ENCODE measurements at regions not wholly inside any gene's neighbourhood (a gene's known extent, or its start where the extent isn't known, plus 50 kb on each side); places are given as distances from the start of the nearest gene placed in this dataset.
"Not testable (repeated sequence)": the region's sequence is repeated elsewhere in the genome, so short reads cannot be mapped to it uniquely, and the experiment has no call there.

GRCh38 chr2:190742431-190742830, 93.5 kb downstream of the NAB1 start:
- DNase-seq (ENCODE audit: low spot score): no peak

- DNase-seq (ENCODE audit: low spot score): no peak
These were observed 95.2 kb downstream of the NAB1 start for GRCh38 chr2:190744041-190744440.

DNA sequence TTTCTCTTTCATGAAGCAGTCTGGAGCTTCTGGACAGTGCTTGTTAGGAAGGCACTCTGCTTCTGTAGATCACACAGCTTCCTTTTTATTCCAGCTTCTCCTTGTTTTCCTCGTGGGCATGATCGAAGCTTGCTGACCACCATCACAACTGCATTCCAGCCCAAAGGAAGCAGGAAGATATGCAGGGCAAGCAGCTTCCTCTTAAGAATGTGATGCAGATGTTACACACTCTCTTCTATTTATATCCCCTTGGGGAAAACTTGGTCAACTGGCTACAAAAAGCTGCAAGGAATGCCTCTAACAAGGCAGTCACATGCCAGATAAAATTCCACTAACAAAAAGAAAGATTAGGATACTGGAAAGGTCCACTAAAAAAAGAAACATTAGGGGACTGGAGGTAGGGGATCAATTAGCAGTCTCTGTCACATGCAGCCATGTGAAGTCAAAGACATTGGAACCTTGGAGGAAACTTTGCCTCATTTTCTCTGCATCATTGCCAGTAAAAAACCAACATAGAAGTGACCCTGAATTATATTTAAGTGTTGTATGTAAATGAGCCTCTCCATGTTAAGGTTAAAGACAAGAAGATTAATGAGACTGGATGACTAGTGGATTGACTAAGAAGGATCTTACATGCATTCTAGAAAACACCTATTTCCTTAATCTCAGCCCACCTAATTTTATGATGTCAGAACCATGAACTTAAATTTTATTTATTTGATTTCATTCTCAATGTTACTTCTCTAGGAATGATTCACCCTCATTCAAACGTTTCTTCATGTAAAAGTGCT, 98.3 kb downstream of the NAB1 start:
- no peak for DNase-seq (ENCODE audit: low spot score)

GRCh38 chr2:190748966-190749365, 100.1 kb downstream of the NAB1 start:
- no peak for DNase-seq (ENCODE audit: low spot score)

GRCh38 chr2:190755772-190756415, 107.0 kb downstream of the NAB1 start:
- DNase-seq (ENCODE audit: low spot score): no peak

- DNase-seq (ENCODE audit: low spot score): peak; percentile 84
These were observed 110.9 kb downstream of the NAB1 start for GRCh38 chr2:190759749-190760213.

DNA sequence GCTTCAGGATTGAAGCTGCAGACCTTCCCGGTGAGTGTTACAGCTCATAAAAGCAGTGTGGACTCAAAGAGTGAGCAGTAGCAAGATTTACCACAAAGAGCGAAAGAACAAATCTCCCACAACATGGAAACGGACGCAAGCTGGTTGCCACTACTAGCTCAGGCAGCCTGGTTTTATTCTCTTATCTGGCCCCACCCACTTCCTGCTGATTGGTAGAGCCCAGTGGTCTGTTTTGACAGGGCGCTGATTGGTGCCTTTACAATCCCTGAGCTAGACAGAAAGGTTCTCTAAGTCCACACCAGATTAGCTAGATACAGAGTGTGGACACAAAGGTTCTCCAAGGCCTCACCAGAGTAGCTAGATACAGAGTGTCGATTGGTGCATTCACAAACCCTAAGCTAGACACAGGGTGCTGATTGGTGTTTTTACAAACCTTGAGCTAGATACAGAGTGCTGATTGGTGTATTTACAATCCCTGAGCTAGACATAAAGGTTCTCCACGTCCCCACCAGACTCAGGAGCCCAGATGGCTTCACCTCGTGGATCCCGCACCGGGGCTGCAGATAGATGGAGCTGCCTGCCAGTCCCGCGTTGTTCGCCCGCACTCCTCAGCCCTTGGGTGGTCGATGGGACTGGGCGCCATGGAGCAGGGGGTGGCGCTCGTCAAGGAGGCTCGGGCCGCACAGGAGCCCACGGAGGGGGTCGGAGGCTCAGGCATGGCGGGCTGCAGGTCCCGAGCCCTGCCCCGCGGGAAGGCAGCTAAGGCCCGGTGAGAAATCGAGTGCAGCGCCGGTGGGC, 111.7 kb downstream of the NAB1 start:
- not testable (repeated sequence) for DNase-seq (ENCODE audit: low spot score)

DNA sequence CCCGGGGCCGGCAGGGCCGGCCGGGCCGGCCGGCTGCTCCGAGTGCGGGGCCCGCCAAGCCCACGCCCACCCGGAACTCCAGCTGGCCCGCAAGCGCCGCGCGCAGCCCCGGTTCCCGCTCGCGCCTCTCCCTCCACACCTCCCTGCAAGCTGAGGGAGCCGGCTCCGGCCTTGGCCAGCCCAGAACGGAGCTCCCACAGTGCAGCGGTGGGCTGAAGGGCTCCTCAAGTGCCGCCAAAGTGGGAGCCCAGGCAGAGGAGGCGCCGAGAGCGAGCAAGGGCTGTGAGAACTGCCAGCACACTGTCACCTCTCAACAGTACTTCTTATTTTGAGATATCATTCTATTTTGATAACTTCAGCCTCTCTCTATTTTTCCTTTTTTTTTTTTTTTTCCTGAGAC, 112.3 kb downstream of the NAB1 start:
- DNase-seq (ENCODE audit: low spot score): not testable (repeated sequence)

DNA sequence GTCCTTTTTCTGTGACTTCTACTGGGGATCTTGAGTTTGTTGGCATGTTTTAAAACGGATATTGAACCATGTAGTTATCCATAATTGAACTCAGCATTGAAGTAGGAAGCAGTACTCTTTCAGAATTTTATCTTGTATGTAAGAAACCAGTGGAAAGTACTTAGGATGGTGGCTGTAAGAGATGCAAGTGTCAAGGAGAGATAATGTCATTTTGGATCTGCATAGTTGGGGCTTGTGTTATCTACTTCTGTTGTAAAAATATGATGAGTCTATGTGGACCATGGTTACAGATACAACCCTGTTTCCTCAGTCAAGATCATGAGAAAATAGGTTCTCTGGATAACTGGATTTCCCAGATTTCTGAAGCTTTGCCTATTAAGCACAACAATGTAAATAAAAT, 113.7 kb downstream of the NAB1 start:
- DNase-seq (ENCODE audit: low spot score): no peak

DNA sequence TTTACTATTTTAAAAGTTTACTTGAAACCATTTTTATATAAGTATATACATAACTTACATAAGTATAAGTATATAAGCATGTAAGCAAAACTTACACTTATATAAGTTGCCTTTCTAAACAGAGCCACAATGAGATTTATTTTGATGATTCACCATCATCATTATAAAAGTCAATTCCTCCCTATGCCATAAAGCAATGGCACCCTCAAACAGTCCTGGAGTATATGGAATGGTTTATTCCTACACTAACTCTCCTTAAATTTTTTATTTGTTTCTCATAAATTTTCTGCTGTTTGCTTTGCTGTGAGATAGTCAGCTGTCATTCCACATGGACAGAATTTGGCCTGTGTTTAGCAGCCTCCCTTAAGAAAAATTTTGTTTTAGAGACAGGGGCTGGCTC, 114.2 kb downstream of the NAB1 start:
- DNase-seq (ENCODE audit: low spot score): no peak

DNA sequence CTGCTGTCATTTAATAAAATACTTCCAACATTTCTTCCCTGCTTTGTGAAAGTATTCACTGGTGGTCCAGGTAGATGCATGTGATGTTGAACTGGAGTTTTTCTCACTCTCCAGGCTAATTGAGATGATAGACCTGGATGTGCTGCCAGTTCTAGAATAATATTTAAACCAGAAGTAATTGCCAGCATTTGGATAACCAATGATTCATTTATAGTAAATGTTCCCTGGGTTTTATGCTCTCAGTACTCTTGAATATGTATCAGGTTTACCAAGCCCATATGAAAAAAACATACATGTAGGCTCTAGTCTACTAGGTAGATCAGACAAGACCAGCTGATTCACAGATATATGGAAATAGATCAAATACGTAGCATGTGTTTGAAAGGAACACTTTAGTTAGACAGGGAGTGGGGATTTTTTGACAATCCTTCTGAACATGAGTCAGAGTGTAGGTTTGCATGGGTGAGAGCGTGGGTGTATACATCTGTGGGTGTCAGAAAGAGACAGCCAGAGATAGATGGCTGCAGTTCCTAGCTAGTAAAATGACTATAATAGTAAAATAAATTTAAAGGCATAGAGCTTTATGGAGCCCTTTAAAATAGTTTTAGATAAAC, 115.1 kb downstream of the NAB1 start:
- DNase-seq (ENCODE audit: low spot score): no peak

DNA sequence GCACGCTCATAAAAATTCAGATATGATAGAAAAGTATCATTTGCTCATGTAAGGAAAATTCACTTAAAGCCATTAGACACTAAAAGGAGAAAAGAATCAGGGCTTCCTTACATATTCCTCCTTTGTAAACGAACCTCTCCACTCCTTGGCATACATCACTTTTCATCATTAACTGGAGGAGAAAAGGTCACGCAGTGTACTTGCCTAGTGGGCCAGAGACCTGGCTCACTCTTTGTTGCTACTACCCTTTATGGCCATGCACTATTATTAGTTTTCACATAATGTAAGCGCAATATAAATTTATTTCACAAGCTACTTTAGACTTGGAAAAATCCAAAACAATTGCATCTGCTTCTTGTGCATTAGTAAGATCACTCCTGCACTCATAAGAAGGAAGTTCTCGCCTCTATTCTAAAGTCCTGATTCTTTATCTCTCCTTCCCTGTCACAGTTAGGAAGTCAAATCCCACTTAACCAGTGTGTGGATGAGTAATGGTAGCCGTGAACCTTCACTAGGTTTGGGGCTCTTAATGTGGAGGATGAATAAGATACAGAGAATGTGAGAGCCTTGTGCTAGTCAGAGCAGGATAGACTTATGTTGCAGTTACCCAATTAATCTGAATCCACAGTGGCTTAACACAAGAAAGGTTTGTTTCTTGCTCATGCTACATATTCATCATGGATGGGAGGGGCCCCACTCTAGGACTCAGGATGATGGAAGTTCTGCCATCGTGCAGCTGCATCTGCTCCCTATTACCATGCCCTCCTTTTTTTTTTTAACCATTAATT, 115.0 kb upstream of the GLS start:
- DNase-seq (ENCODE audit: low spot score): peak; percentile 80

GRCh38 chr2:190766174-190766572, 114.4 kb upstream of the GLS start:
- no peak for DNase-seq (ENCODE audit: low spot score)

DNA sequence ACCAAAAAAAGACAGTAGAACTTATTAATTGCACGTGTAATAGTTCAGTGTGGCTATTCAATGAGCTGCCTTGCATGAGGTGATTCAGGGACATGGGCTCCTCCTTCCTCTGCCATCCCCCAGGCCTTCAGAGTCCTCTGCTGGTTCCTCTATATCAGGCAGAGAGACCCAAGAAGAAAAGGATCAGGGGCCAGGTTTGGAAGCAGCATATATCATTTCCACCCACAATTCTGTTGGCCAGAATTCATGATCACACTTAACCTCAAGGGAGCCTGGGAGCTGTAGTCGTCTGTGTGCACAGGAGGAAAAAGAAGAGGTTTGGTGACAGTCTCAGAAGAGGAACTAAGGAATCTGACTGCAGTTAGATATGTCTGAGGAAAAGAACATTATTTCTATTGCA, 114.0 kb upstream of the GLS start:
- DNase-seq (ENCODE audit: low spot score): peak; percentile 5

GRCh38 chr2:190767821-190768220, 112.8 kb upstream of the GLS start:
- DNase-seq (ENCODE audit: low spot score): no peak

DNA sequence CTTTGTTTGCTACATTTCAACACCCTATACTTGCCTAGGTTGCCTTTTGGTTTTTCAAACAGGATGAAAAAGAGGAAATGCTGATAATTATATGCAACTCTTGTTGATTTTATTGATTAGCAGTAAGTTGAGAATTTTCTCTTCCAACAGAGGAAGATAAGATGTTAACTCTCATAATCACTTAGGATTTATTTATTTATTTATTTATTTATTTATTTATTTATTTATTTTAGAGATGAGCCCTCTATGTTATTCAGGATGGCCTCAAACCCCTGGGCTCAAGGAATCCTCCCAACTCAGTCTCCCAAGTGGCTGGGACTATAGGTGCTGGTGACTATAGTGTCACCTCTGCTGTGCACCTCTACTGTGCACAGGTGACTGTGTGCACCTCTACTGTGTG, 111.4 kb upstream of the GLS start:
- DNase-seq (ENCODE audit: low spot score): no peak

DNA sequence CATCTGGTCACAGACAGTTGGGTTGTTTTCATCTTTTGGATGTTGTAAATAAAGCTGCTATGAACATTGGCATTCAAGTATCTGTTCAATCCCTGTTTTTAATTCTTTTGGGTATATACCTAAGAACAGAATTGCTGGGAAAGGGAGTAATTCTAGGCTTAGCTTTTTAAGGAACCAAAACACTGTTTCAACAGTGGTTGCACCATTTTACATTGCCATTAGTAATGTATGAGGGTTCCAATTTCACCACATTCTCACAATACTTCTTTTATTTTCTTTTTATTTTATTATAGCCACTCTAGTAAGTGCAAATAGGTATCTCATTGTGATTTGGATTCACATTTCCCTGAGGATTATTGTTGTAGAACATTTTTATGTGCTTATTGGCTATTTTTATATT, 108.9 kb upstream of the GLS start:
- no peak for DNase-seq (ENCODE audit: low spot score)

DNA sequence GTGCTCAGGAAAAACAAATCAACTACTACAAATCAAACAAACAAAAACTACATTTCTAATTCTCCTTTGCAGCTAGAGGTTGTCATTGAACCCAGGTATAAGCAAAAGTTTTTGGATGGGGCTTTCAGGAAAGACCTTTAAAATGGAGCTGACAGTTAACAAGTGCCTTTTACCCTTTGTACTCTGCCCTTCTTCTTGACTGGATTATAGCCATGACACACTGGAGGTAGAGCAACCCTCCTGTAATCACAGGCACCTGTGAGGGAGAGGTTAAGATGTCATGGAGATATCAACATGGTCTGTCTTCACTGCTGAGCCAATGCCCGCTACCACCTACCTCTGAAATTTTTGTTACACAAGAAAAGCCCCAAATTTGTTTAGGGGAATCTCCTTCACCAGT, 100.0 kb upstream of the GLS start:
- DNase-seq (ENCODE audit: low spot score): no peak

GRCh38 chr2:190781604-190782198, 98.9 kb upstream of the GLS start:
- DNase-seq (ENCODE audit: low spot score): peak; percentile 61

- no peak for DNase-seq (ENCODE audit: low spot score)
These were observed 98.4 kb upstream of the GLS start for GRCh38 chr2:190782264-190782663.

All from RKO (cell line).